GM12864 (cell line): ENCODE measurements at regions not wholly inside any gene's neighbourhood (a gene's known extent, or its start where the extent isn't known, plus 50 kb on each side); places are given as distances from the start of the nearest gene placed in this dataset.
"Not testable (repeated sequence)": the region's sequence is repeated elsewhere in the genome, so short reads cannot be mapped to it uniquely, and the experiment has no call there.

ENCODE experiments used
- DNase-seq: peaks from one replicate; pipeline ENCODE4 v3.0.0-alpha.2; 2011; ENCODE audit warnings: low read depth
- H3K4me3 ChIP-seq: 2 replicates; pipeline ENCODE4 v1.5.1; 2011; ENCODE audit warnings: mild to moderate bottlenecking, low read depth, low read length, control low read depth
- TF ChIP-seq, protein P1 (sequence below): IDR thresholded peaks from 2 replicates; pipeline ENCODE4 v1.5.1; 2011; ENCODE audit warnings: low read depth, mild to moderate bottlenecking, moderate library complexity, low read length, control low read depth, inconsistent platforms; ENCODE audit errors: missing control alignments

GRCh38 chr3:182006431-182006830, 294.7 kb downstream of the SOX2 start:
- TF ChIP-seq, protein P1, sequence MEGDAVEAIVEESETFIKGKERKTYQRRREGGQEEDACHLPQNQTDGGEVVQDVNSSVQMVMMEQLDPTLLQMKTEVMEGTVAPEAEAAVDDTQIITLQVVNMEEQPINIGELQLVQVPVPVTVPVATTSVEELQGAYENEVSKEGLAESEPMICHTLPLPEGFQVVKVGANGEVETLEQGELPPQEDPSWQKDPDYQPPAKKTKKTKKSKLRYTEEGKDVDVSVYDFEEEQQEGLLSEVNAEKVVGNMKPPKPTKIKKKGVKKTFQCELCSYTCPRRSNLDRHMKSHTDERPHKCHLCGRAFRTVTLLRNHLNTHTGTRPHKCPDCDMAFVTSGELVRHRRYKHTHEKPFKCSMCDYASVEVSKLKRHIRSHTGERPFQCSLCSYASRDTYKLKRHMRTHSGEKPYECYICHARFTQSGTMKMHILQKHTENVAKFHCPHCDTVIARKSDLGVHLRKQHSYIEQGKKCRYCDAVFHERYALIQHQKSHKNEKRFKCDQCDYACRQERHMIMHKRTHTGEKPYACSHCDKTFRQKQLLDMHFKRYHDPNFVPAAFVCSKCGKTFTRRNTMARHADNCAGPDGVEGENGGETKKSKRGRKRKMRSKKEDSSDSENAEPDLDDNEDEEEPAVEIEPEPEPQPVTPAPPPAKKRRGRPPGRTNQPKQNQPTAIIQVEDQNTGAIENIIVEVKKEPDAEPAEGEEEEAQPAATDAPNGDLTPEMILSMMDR, result no peak
- no peak for DNase-seq
- H3K4me3 ChIP-seq, result no peak overlapping the region

- TF ChIP-seq, protein P1, result no peak
- DNase-seq, result no peak
Measured at GRCh38 chr3:182007441-182007840, 295.7 kb downstream of the SOX2 start.

GRCh38 chr3:182018361-182018760, 306.6 kb downstream of the SOX2 start:
- no peak for DNase-seq
- TF ChIP-seq, protein P1, result no peak
- H3K4me3 ChIP-seq, result no peak overlapping the region

More at GRCh38 chr3:182007441-182007840, 295.7 kb downstream of the SOX2 start:
- no peak overlapping the region for H3K4me3 ChIP-seq

DNA sequence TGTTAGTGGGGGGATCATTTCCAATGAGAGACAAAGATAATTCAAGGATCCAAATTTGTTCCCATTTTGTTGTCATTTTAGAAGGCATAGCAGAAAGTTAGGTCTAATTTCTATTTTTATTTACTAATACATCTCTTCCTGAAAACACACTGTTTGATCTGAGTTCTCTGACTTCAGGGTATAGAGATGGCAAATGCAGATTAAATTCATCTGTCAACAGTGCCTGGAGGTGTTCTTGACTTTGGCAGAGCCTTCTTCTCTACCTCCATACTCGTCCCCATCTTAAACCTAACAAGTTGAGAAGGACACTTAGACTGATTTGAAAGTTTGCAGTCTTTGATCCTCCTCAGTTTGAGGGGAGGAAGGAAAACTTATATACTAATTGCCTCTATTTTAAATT, 308.2 kb downstream of the SOX2 start:
- TF ChIP-seq, protein P1, result no peak
- DNase-seq, result no peak
- no peak overlapping the region for H3K4me3 ChIP-seq

DNA sequence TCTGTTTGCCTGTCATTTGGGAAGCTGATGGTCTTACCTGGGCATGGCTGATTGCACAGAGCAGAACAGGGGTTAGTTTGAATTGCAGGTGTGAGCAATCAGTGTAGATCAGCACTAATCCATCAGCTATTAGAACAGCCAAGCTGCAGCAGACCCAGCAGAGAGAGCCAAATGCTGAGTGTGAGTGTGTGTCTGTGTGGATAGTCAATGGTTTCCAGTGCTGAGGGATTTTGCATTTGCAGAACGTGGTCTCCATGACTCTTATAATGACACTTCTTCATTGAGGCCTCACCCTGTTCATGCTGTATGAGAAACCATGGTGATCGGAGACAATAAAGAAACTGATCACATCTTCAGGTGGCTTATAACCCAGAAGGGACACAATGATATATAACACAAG, 312.1 kb downstream of the SOX2 start:
- DNase-seq, result no peak
- H3K4me3 ChIP-seq, result no peak overlapping the region
- TF ChIP-seq, protein P1, result no peak

DNA sequence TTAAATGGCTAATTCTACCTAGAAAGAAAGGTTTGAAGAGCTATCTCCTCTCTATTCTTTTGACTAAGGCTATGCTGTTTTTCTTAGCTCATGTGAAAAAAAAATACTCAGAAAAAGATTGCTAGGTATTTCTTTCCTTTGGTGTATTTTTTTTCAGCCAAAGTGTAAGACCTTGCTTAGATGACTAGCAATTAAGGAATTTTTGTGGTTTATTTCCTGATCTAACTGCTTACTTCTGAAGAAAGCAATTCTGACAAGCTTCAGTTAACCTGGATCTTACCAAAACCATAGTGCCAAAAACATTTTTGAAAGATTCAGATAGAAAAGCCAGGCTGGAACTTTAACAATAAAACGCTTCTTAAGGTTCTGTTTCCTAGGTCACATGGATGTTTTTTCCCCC, 315.6 kb downstream of the SOX2 start:
- no peak overlapping the region for H3K4me3 ChIP-seq
- DNase-seq, result no peak
- TF ChIP-seq, protein P1, result no peak

- no peak overlapping the region for H3K4me3 ChIP-seq
- no peak for DNase-seq
- TF ChIP-seq, protein P1, result no peak
Measured at GRCh38 chr3:182028081-182028480, 316.4 kb downstream of the SOX2 start.

- H3K4me3 ChIP-seq, DNase-seq: not testable (repeated sequence)
Measured at GRCh38 chr3:182034231-182034630, 322.5 kb downstream of the SOX2 start.
